ENCODE measurements at regions not wholly inside any gene's neighbourhood (a gene's known extent, or its start where the extent isn't known, plus 50 kb on each side); places are given as distances from the start of the nearest gene placed in this dataset.

- Histone ChIP-seq H3K27ac (replicated peaks in 1 of 4) (no peak overlapping the region), H3K4me3 (no peak overlapping the region), H3K27me3 (no peaks in the 10 kb centered on the region), H3K4me1 (peaks cover 10 to 19% (median 16%) of the 10 kb centered on the region in 4 donors), H3K9me3 (no peaks in the 10 kb centered on the region), H3K36me3 (no peaks in the 10 kb centered on the region)
- no peak for DNase-seq (ENCODE audit: extremely low spot score)
- 28% methylated on average over 4 of the region's 4 CpGs for WGBS
- TF ChIP-seq POLR2AphosphoS5 (IDR thresholded peaks at IDR 0.05) (peak in 1 of 2 donors; percentile 35), EP300 (IDR thresholded peaks at IDR 0.05) (no peak)
- intact Hi-C loops (cut with DNase I): no loop called here
Observed at GRCh38 chr17:62892870-62893338, 73.1 kb upstream of the TANC2 start.

GRCh38 chr17:62892061-62892675 lies 73.9 kb upstream of the TANC2 start:
- Histone ChIP-seq H3K9me3 (no peaks in the 10 kb centered on the region), H3K4me3 (no peak overlapping the region), H3K27me3 (no peaks in the 10 kb centered on the region), H3K36me3 (no peaks in the 10 kb centered on the region), H3K4me1 (peaks cover 9 to 17% (median 15%) of the 10 kb centered on the region in 4 donors), H3K27ac (replicated peaks in 1 of 4) (no peak overlapping the region)
- 55% methylated on average over 3 of the region's 3 CpGs for WGBS
- DNase-seq (ENCODE audit: extremely low spot score): no peak
- intact Hi-C loops (cut with DNase I): no loop called here
- no peak for TF ChIP-seq POLR2A (IDR thresholded peaks at IDR 0.05; ENCODE audit: low read depth)
- TF ChIP-seq CTCF (IDR thresholded peaks at IDR 0.05): no peak
- no peak for TF ChIP-seq EP300 (IDR thresholded peaks at IDR 0.05)
- no peak for TF ChIP-seq POLR2AphosphoS5 (IDR thresholded peaks at IDR 0.05)

GRCh38 chr17:62891659-62892058 lies 74.4 kb upstream of the TANC2 start:
- Histone ChIP-seq H3K36me3 (no peaks in the 10 kb centered on the region), H3K27ac (replicated peaks in 1 of 4) (no peak overlapping the region), H3K4me1 (peaks cover 9 to 17% (median 15%) of the 10 kb centered on the region in 4 donors), H3K27me3 (no peaks in the 10 kb centered on the region), H3K4me3 (no peak overlapping the region), H3K9me3 (no peaks in the 10 kb centered on the region)
- TF ChIP-seq EP300 (IDR thresholded peaks at IDR 0.05): no peak
- no peak for TF ChIP-seq POLR2AphosphoS5 (IDR thresholded peaks at IDR 0.05)
- TF ChIP-seq POLR2A (IDR thresholded peaks at IDR 0.05; ENCODE audit: low read depth): no peak
- no peak for TF ChIP-seq CTCF (IDR thresholded peaks at IDR 0.05)
- DNase-seq (ENCODE audit: extremely low spot score): no peak
- intact Hi-C loops (cut with DNase I): no loop called here
- WGBS: 93% methylated on average over 3 of the region's 3 CpGs

GRCh38 chr17:62888765-62889164 lies 77.3 kb upstream of the TANC2 start:
- intact Hi-C loops (cut with DNase I): no loop called here
- Histone ChIP-seq H3K36me3 (no peaks in the 10 kb centered on the region), H3K27me3 (no peaks in the 10 kb centered on the region), H3K4me3 (no peak overlapping the region), H3K27ac (replicated peaks in 1 of 4) (no peak overlapping the region), H3K4me1 (peaks cover 9 to 17% (median 15%) of the 10 kb centered on the region in 4 donors), H3K9me3 (no peaks in the 10 kb centered on the region)
- 62% methylated on average over 1 of the region's 1 CpG for WGBS
- DNase-seq (ENCODE audit: extremely low spot score): no peak
- TF ChIP-seq POLR2A (IDR thresholded peaks at IDR 0.05; ENCODE audit: low read depth): no peak
- no peak for TF ChIP-seq POLR2AphosphoS5 (IDR thresholded peaks at IDR 0.05)
- TF ChIP-seq CTCF (IDR thresholded peaks at IDR 0.05): no peak

GRCh38 chr17:62888148-62888547 lies 77.9 kb upstream of the TANC2 start:
- no peaks in the 10 kb centered on the region for H3K9me3 ChIP-seq
- intact Hi-C loops (cut with DNase I): no loop called here
- H3K4me3 ChIP-seq: no peak overlapping the region
- no peaks in the 10 kb centered on the region for H3K27me3 ChIP-seq
- TF ChIP-seq POLR2A (IDR thresholded peaks at IDR 0.05; ENCODE audit: low read depth): no peak
- no peak for TF ChIP-seq EP300 (IDR thresholded peaks at IDR 0.05)
- no peak for TF ChIP-seq POLR2AphosphoS5 (IDR thresholded peaks at IDR 0.05)
- no peak for TF ChIP-seq CTCF (IDR thresholded peaks at IDR 0.05)
- H3K27ac ChIP-seq (replicated peaks in 1 of 4): no peak overlapping the region
- peaks cover 9 to 14% (median 11%) of the 10 kb centered on the region in 4 donors for H3K4me1 ChIP-seq
- no peaks in the 10 kb centered on the region for H3K36me3 ChIP-seq
- no peak for DNase-seq (ENCODE audit: extremely low spot score)

Measured in esophagus muscularis mucosa (tissue), 4 donors.